Lung (tissue), 11 donors: ENCODE measurements at regions not wholly inside any gene's neighbourhood (a gene's known extent, or its start where the extent isn't known, plus 50 kb on each side); places are given as distances from the start of the nearest gene placed in this dataset.
A peak's percentile ranks its signal among the peaks of the same experiment; 100 is the strongest.

Experiments used
- ATAC-seq: fragments of 200-7000 bp; cut with Tn5 transposase; one replicate; pipeline ENCODE4 v1.9.1; 2020; ENCODE audit warnings: moderate number of reproducible peaks; ENCODE audit not compliant: insufficient read depth, low FRiP score
- DNase-seq, 3 donors: peaks; one replicate each; pipeline ENCODE4 v3.0.0-alpha.2; 2013 to 2017
- H3K27ac ChIP-seq, 2 donors: one replicate each; pipeline ENCODE4 v1.5.1; 2013; ENCODE audit warnings: mild to moderate bottlenecking in 2 of 2, moderate library complexity in 2 of 2, control low read depth in 1 of 2, inconsistent platforms in 1 of 2, low read depth in 1 of 2, low read length in 1 of 2
- H3K27me3 ChIP-seq, 3 donors: one replicate each; pipeline ENCODE4 v1.5.1; 2013; ENCODE audit warnings: low read length in 2 of 3; ENCODE audit not compliant: control insufficient read depth in 3 of 3, insufficient read depth in 3 of 3
- H3K36me3 ChIP-seq, 4 donors: one replicate each; pipeline ENCODE4 v1.5.1; 2013; ENCODE audit warnings: low read length in 4 of 4, mild to moderate bottlenecking in 1 of 4, moderate library complexity in 1 of 4; ENCODE audit not compliant: control insufficient read depth in 4 of 4, insufficient read depth in 4 of 4
- H3K4me1 ChIP-seq, 5 donors: one replicate each; pipeline ENCODE4 v1.5.1; 2013; ENCODE audit warnings: low read length in 5 of 5, mild to moderate bottlenecking in 2 of 5, moderate library complexity in 1 of 5; ENCODE audit not compliant: control insufficient read depth in 5 of 5, insufficient read depth in 5 of 5
- H3K4me3 ChIP-seq: one replicate; pipeline ENCODE4 v1.5.1; 2013; ENCODE audit warnings: mild to moderate bottlenecking, control low read depth, moderate library complexity
- H3K9ac ChIP-seq, 2 donors: one replicate each; pipeline ENCODE4 v1.5.1; 2013; ENCODE audit warnings: low read length in 2 of 2, control low read depth in 1 of 2; ENCODE audit not compliant: insufficient read depth in 1 of 2
- H3K9me3 ChIP-seq, 4 donors: one replicate each; pipeline ENCODE4 v1.5.1; 2013; ENCODE audit warnings: low read length in 3 of 4, mild to moderate bottlenecking in 1 of 4, moderate library complexity in 1 of 4; ENCODE audit not compliant: control insufficient read depth in 4 of 4, insufficient read depth in 3 of 4
- WGBS, 2 donors: extraction: QIAGEN DNeasy Blood & Tissue Kit; methylation state at CpG; one replicate each; pipeline ENCODE4 v1.1.7; 2013; 5-methylcytosine and 5-hydroxymethylcytosine counted together
- TF ChIP-seq, protein P1 (sequence below): IDR thresholded peaks from 2 replicates; pipeline ENCODE4 v1.5.1; 2012; ENCODE audit warnings: mild to moderate bottlenecking; ENCODE audit errors: control extremely low read depth, extremely low read depth
- donor health status: control.
- donor health status: control.
- donor health status: Bipolar disorder and iron deficiency.
- donor health status: healthy.
- donor health status: DM: yes; HTN: yes; CAD: no.

DNA sequence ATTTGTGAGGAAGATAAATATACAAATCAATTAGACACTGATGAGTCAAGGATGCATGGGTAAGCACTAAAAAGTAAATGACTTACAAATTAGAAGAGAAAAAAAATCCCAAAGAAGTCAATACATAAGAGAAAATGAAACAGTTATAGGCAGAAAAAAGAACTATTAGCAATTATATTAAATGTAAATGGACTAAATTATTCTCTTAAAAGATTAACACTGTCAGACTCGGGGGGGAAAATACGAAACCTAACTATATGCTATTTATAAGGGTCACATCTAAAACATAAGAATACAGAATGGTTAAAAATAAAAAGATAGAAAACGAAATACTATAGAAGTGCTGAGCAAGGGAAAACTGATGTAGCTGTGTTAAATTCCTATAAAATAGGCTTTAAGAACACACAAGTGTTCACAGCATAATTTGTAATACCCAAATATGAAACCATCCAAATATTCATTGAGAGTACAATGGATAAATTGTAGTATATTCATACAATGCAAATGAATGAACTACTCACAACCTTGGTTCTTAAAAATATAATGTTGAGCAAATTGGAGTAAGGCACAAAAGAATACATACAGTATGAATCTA, 67.1 kb upstream of the SH3PXD2B start:
- Histone ChIP-seq H3K27me3 (no peaks in the 10 kb centered on the region), H3K9ac (no peak overlapping the region), H3K4me3 (no peak overlapping the region), H3K27ac (no peak overlapping the region), H3K4me1 (no peaks in the 10 kb centered on the region), H3K9me3 (peaks cover 0 to 4% (median 2%) of the 10 kb centered on the region in 4 donors), H3K36me3 (no peaks in the 10 kb centered on the region)
- ATAC-seq = no peak
- WGBS, 2 donors = 80 to 90% methylated on average over 3 of the region's 3 CpGs
- no peak for DNase-seq
- TF ChIP-seq, protein P1, sequence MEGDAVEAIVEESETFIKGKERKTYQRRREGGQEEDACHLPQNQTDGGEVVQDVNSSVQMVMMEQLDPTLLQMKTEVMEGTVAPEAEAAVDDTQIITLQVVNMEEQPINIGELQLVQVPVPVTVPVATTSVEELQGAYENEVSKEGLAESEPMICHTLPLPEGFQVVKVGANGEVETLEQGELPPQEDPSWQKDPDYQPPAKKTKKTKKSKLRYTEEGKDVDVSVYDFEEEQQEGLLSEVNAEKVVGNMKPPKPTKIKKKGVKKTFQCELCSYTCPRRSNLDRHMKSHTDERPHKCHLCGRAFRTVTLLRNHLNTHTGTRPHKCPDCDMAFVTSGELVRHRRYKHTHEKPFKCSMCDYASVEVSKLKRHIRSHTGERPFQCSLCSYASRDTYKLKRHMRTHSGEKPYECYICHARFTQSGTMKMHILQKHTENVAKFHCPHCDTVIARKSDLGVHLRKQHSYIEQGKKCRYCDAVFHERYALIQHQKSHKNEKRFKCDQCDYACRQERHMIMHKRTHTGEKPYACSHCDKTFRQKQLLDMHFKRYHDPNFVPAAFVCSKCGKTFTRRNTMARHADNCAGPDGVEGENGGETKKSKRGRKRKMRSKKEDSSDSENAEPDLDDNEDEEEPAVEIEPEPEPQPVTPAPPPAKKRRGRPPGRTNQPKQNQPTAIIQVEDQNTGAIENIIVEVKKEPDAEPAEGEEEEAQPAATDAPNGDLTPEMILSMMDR = no peak

- Histone ChIP-seq H3K27me3 (no peaks in the 10 kb centered on the region), H3K4me1 (no peaks in the 10 kb centered on the region), H3K4me3 (no peak overlapping the region), H3K9me3 (peaks cover 0 to 4% (median 3%) of the 10 kb centered on the region in 4 donors), H3K27ac (no peak overlapping the region), H3K9ac (no peak overlapping the region), H3K36me3 (no peaks in the 10 kb centered on the region)
- no peak for ATAC-seq
- DNase-seq = no peak
- TF ChIP-seq, protein P1 = no peak
These were observed 57.6 kb upstream of the SH3PXD2B start for GRCh38 chr5:172511952-172512351.

- Histone ChIP-seq H3K27me3 (no peaks in the 10 kb centered on the region), H3K36me3 (no peaks in the 10 kb centered on the region), H3K27ac (no peak overlapping the region), H3K4me3 (no peak overlapping the region), H3K9me3 (peaks cover 0 to 4% (median 3%) of the 10 kb centered on the region in 4 donors), H3K4me1 (peaks cover 0 to 4% (median 0%) of the 10 kb centered on the region in 5 donors), H3K9ac (no peak overlapping the region)
- WGBS, 2 donors = 65 to 73% methylated on average over 8 of the region's 8 CpGs
- TF ChIP-seq, protein P1 = no peak
- ATAC-seq (no peak), DNase-seq (peak in 1 of 3 donors; percentile 51)
These were observed 55.1 kb upstream of the SH3PXD2B start for GRCh38 chr5:172509405-172509781.
